ENCODE measurements at regions not wholly inside any gene's neighbourhood (a gene's known extent, or its start where the extent isn't known, plus 50 kb on each side); places are given as distances from the start of the nearest gene placed in this dataset.
A peak's percentile ranks its signal among the peaks of the same experiment; 100 is the strongest.
"Not testable (repeated sequence)": the region's sequence is repeated elsewhere in the genome, so short reads cannot be mapped to it uniquely, and the experiment has no call there.

- DNase-seq: no peak
These were observed 362.2 kb downstream of the SMARCA1 start for GRCh38 chrX:129161108-129161507.

DNA sequence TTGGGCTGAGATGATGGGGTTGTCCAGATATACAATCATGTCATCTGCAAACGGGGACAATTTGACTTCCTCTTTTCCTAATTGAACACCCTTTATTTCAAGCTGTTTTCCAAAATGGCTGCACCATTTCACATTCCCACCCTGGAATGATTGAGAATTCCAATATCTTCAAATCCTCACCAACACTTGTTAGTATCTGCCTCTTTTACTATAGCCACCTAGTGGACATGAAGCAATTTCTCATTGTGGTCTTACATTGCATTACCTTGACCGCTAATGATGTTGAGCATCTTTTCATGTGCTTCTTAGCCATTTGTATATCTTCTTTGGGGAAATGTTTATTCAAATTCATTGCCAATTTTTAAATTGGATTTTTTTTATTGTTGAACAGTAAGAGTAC lies 364.8 kb downstream of the SMARCA1 start:
- DNase-seq: no peak

- no peak for DNase-seq
These were observed 377.4 kb downstream of the SMARCA1 start for GRCh38 chrX:129145840-129146272.

- DNase-seq: no peak
These were observed 377.9 kb downstream of the SMARCA1 start for GRCh38 chrX:129145385-129145784.

GRCh38 chrX:129144172-129145038 lies 378.9 kb downstream of the SMARCA1 start:
- DNase-seq: no peak

DNA sequence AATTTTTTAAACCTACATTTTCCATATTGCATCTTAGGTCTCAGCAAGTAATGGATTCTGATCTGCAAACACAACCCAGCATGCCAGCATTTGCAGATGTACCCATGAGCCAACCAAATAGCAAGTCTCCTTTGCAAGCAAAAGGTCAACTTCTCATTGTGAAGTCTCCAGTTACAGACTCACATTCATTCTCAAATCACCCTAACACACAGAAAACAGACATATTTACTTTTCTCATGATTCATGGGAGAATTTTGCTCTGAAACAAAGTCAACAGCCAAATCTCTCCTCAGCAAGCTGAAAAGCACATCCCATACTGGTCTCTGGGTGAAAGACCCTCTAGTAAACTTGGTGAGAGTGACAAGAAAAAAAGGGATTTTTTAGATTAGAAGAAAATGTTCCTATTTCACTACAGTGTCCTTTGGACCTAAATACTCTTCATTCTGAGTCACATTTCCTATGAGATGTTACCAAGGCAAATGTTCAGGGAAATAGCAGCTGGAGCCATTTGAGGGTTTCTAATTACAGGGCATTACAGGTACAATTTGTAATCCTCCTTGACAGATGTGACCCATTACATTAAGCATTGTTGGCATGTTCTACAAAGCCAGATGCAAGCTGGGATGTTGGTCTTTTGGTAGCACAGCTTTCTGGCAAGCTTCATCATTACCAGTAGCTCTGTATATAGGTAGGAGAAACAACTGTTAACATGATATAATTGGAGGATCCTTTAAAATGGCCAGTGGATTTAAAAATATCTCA lies 383.3 kb downstream of the SMARCA1 start:
- DNase-seq: peak; percentile 62

DNA sequence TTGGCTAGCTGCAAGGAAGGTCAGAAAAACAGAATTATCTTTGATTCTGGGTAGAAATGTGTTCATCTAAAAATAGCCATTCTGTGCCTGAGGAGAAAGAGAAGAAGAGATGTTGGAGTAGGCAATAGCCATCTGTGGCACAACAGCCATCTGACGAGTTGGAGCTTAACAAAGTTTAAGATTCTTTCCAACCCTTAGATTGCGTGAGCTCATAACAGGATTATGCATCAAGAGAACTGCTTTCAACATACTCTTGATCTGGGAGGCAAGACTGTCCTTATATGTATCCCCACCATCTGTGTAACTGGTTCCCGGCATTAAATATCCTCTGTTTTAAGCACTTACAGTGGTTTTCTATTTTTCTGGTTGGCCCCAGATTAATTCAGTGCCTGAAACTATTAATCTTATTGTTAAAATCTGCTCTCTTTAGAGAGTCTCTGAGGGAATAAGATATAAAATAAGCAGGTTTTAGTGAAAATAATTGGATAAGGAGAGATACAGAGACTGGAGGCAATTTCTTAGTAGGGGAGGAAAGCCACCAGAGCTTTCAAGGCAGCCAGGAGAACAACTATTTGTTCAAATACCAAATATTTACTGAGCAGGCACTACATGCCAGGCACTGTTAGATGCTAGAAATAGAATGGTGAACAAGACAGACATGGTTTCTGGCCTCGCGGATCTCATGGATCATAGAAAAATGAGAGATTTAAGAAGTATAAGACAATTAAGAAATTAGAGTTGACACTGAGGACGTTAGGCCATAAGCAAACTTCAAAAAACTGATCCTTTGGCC lies 398.0 kb downstream of the SMARCA1 start:
- no peak for DNase-seq

- no peak for DNase-seq
These were observed 399.5 kb downstream of the SMARCA1 start for GRCh38 chrX:129123795-129124194.

DNA sequence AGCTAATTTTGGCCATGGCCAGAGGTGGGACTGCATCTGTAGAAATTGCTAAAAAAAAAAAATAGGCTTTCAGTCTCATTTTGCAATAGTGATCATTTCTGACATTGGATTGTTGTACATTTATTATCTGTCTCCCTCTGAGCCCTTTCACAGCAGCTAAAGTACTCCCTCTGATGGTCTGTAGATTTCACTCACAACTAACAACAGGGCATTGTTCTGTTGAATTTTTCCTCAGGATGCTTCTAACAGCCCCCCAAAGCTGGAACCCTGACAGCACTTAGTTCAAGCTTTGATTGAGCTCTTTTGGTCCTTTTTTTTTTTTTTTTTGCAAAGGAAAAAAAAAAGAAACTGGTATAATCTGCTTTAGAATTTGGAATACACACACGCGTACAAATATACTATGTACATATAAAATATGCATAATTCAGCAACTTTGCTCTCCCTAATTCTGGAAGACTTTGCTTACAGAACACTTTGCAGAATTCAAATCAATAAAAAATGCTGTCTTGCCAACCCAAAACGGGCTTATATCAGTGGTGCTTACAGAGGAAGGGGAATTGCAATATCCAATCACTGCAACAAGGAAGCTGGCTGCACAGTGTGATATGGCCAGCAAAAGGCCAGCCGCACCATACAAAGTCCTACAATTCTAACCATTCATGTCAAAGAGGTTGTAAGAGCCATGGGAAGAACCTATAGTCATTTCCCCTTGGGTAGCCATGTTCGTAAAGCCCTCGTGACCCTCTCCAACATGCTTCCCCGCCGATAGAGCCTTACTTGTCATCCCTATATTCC lies 406.4 kb downstream of the SMARCA1 start:
- no peak for DNase-seq

- DNase-seq: no peak
These were observed 407.4 kb downstream of the SMARCA1 start for GRCh38 chrX:129115935-129116334.

- DNase-seq: peak; percentile 6
These were observed 408.2 kb downstream of the SMARCA1 start for GRCh38 chrX:129115104-129115503.

- DNase-seq: no peak
These were observed 412.1 kb downstream of the SMARCA1 start for GRCh38 chrX:129111081-129111798.

DNA sequence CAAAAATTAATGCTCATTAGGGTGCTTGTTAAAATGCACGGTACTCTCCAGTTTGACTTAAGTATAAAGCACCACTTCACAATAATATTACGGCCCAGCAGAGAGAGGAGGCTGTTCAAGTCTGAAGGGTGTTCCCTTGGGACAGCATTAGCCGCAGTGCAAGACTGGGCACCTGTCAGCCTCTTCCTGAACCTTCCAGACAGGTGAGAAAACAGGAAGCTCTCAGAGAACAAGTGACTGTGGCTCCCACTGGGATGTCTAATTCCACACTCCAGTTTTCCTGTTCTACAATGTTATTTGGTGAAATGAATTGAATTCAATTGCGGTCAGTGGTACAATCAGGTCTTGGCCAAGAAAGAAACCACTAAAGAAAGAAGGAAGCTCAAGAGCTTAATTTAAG lies 414.4 kb downstream of the SMARCA1 start:
- peak; percentile 72 for DNase-seq

- no peak for DNase-seq
These were observed 424.1 kb downstream of the SMARCA1 start for GRCh38 chrX:129099207-129099606.

- no peak for DNase-seq
These were observed 425.6 kb downstream of the SMARCA1 start for GRCh38 chrX:129097668-129098067.

DNA sequence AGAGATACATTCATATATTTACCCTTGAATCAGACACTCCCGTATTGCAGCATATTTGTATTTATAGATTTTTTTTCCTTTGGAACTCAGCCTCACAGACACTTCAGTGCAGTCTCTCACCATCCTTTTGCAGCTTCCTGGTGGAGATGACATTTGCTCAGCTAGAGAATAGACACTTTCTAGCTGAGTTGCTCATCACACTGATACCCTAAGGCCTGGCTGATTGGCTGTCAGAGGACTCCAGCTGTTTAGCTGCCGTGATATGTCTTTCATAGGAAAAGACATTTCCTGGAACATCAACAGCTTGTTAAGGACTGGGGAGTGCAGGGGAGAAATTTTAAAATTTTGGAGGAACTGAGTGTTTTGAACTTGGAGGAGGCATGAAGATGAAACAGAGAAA lies 429.6 kb downstream of the SMARCA1 start:
- no peak for DNase-seq

GRCh38 chrX:129092757-129093156 lies 430.5 kb downstream of the SMARCA1 start:
- no peak for DNase-seq

DNA sequence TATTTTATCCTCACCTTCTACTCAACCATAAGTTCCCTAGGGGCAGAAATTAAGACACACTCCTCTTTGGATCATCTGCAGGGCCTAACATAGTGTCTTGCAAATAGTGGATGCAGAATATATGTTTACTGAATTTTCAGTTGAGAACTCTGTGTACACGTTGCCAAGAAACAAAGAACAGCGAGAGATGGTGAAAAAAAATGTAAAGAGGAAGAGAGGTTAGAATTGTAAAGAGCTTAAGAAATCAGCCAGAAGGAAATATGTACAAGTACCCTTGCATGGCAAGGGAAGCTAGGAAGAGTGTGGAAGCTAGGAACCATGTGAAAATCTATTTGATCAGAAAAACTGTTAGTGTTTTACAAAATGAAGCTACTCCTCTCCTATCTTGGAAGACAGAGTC lies 431.0 kb downstream of the SMARCA1 start:
- no peak for DNase-seq

- peak; percentile 56 for DNase-seq
These were observed 432.2 kb downstream of the SMARCA1 start for GRCh38 chrX:129091097-129091496.

GRCh38 chrX:129086802-129087201 lies 436.5 kb downstream of the SMARCA1 start:
- no peak for DNase-seq

DNA sequence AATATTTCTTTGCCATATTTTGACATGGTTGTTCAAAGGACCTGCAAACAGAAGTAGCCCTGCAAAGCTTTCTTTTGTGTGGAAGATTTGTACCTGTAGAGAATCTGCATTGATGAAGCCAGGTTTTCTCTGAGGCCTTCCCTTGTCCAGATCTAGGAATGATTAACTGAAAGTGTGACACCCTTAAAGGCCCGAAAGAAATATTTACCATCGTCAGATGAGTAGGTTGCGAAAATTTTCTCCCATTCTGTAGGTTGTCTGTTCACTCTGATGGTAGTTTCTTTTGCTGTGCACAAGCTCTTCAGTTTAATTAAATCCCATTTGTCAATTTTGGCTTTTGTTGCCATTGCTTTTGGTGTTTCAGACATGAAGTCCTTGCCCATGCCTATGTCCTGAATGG lies 439.0 kb downstream of the SMARCA1 start:
- not testable (repeated sequence) for DNase-seq
